Left forelimb (tissue), 1 donor: ENCODE measurements at regions not wholly inside any gene's neighbourhood (a gene's known extent, or its start where the extent isn't known, plus 50 kb on each side); places are given as distances from the start of the nearest gene placed in this dataset.
"Not testable (repeated sequence)": the region's sequence is repeated elsewhere in the genome, so short reads cannot be mapped to it uniquely, and the experiment has no call there.

ENCODE experiments used
- DNase-seq: peaks from one replicate; pipeline ENCODE4 v3.0.0-alpha.2; 2018; ENCODE audit warnings: low spot score

DNA sequence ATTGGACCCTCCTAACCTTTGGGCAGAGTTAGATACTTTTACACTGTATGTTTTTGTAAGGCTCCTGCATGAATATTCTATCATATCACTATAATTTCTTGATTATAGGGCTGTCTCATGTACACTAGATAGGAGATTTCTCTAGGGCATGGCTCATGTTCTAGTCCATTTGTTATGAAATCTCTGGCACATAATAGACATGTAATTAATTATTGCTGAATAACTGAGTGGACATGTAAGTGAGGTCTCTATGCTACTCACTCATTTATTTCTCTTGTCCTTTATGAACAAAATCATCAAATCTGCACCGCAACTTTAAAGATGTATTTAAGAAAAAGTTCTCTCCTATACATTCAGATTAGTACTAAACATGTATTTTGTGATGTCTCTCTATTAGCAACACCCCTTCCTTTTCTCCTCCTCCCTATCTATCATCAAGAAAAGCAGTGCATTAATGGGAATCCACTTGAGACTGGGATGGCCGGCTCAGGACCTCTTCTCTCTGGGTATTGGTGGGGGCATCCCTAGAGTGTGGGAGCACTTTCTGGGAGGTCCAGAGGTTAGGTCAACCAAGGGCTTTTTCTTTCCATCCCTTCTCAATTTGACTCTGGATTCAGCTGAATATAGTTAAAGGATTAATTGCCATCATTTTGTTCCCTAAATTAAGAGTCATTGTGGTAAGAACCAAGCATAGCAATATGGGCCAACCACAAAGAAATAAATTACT, 168.0 kb upstream of the HMGA2 start:
- no peak for DNase-seq

DNA sequence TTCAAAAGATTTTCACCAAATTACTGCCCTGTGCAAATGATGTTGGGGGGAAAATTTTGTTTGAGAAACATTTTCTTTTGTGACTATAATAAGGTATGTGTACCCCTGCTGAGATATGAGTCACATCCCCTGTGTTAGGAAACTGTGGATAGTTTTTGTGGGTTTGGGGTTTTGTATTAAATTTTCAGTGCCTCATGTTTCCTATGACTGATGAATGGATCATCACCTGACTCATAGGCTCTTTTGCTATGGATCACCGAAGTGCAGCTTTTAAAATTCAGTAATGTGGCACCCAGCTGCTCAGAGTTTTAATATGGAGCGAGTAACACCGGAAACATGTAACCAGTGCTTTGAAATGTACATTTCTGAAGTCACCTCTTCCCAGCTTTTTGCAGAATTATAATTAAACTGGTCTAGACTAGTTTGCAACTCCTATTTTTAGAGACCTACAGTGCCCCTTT, 167.4 kb upstream of the HMGA2 start:
- no peak for DNase-seq

DNA sequence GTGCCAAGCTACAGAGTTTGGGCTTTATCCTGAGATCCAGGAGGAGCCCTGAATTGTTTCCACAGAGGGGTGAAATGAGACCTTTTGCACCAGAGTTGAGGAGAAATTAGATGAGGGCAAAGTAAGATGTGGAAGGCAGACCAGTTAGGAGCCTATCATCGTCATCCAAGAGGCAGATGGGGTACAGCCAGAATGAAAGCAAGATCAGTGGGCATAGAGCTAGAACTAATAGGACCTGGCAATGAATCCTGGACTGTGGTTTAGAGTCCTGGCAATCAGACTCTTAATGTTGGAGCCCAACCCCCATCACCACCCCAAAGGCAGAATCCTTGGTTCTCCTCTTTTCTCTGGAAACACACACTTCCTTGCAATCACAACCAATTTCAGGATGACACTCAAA, 166.6 kb upstream of the HMGA2 start:
- DNase-seq, result no peak

DNA sequence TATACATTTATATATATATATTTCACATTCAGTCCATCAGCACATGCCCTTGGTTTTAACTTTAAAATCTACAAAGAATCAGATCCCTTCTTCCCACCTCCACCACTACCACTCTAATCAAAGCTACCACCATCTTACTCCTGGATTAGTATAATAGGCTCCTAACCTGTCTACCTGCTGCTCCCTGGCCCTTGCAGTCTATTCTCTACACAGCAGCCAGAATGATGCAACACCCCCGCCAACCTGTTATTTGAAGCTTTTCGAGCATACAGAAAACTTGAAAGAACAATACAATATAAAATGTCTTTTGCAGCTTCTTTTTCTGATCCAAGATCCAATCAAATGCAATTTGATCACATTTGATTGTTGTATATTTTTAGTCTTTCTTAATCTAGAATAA, 165.9 kb upstream of the HMGA2 start:
- no peak for DNase-seq

DNA sequence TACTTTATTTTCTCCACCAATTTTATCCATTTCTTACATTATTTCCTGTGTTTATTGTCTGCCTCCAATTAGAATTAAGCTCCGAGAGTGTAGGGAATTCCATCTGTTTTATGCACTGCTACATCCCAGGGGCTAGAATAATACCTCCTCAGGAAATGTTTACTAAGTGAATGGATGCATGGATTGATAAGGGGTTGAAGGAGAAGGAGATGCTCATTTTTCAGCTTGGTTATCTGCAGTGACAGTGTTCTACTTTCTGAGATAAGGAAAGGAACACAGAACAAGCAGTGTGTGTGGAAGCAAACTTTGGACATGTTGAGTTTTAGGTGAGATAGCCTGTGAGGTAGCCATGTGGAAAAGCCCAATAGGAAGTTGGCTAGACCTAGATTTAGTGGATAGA, 164.6 kb upstream of the HMGA2 start:
- no peak for DNase-seq

DNA sequence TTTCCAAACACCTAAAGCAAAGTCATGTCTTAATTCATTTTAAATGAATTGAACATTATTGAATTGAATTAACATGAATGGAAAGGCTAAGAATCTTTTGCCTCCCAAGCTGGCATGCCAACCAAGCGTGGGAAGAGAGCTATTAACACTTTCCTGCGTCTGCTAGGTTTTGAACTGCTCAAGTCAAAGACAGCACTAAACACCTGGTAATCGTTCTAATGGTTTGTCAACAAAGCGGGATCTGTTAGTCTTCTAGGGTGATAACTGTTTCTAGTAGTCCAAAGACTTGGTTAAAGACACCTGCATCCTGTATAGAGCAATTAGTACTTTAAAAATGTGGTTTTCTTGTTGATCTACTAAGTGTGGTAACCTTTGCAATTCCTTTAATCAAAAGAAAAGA, 164.2 kb upstream of the HMGA2 start:
- DNase-seq, result no peak

DNA sequence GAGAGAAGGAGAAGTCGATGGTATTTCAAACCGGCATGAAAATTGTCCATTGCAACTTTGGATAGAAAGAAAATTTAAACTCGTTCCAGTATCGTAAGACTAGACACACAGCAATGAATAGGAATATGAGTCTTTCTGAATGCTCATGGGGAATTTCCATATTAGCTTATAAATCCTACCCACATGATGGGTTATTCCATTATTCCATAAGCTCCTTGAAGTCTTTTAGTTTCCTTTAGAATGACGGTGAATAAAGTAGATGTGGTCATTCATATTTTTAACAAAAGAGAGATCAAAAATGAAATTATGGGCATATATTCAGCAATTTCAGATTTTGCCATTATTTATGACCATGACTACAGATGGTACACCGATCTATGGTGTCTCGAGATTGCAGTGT, 163.4 kb upstream of the HMGA2 start:
- no peak for DNase-seq

DNA sequence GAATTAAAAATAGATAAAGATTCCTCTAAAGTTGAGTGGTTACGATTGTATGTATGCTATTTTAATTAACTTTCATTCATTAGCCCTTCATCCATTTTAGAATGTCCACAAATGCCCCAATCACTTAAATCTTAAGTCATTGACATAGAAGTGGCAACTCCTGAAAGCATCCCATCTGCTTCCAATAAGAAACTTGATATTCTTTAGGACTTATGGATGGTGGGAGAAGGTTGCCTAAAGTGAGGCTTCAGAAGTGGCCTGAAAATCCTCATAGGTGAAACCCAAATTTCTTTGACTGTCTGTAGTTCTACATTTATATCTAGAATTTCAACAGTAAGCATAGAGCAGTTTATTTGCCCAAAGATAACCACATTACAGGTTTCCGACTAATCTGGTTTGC, 161.7 kb upstream of the HMGA2 start:
- no peak for DNase-seq

DNA sequence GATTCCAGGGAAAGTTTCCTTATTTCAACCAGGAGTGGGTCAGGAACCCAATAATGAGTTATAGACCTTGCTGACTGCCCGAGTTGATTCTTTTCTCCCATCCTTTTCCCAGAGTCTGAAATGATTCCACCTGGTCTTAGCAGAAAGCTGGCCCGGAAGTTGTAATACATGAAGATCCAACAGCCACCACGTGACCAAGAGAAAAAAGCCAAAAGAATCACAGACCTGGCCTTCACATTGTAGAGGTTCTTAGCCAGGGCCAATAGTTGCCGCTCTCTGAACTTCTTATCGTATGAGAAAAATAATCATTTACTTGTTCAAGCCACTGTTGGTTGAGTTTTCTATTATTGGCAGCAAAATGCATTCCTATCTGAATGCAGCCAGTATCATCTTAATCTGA, 161.2 kb upstream of the HMGA2 start:
- DNase-seq, result no peak

DNA sequence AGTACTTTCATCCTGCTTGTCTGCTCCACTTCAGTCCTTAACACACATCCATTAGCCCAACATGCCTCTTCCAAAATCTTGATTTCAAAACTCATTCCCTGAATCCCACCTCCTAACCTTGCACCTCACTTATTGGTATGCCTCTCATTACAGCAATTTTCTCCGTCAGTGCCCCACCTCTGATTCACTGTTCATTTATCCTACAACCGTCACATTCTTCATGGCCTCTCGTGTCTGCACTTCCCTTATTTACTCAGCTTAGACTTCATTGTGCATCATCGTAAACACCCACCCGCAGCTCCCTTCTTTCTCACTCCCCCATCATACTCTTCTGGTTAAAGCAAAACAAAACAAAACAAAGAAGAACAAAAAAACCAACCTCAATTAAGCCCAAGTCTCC, 160.6 kb upstream of the HMGA2 start:
- no peak for DNase-seq

DNA sequence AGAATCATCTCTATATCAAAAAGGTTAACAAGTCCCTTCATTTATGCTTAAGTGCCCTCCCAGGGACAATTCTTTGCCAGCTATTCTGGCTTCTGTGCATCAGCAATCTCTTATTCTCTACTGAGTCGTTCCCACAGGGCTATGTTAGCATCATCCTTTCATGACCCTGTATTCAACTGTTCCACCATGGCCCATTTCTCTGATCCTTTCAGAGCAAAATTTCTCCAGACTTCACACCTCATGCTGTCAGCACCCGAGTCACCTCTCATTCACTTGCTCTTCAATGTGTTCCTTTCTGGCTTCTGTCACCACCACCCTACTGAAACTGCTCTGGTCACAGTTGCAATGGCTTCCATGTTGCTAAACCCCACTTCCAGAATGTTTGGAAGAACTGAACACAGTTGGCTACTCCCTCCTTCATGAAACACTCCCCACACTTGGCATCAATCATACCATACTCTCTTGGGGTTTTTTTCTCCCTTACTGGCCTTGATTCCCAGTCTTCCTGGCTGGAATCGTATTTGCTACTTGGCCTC, 159.5 kb upstream of the HMGA2 start:
- no peak for DNase-seq

DNA sequence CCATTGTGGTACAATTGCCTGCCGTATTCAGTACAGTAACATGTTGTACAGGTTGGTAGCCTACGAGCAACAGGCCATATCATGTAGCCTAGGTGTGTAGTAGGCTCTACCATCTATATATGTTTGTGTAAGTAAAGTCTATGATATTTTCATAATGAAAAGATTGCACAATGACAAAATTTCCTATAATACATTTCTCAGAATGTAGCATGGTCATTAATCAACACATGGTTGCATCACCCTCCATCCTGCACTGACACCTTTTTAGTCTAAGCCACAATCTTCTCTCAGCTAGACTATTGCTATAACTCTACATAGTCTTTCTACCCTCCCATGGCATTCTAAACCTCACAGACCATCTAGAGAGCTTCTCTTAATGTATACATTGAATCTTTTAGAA, 158.5 kb upstream of the HMGA2 start:
- no peak for DNase-seq

DNA sequence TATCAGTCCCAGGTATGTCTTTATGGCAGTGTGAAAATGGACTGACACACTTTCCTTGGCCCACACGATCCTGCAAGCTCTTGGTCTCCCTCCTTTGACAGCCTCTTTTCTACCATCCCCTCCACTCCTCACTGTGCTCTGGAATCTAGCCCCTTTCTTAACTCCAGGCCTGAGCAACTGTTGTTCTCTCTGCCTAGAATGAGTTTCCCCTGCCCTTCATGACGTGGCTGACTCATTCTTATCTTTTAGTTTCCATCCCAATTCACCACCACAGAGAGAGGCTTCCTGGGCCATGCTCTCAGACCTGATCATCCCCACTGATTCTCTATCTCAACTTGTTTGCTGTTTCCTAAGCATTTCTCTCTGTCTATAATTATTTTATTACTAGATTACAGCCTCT, 157.4 kb upstream of the HMGA2 start:
- DNase-seq, result no peak

DNA sequence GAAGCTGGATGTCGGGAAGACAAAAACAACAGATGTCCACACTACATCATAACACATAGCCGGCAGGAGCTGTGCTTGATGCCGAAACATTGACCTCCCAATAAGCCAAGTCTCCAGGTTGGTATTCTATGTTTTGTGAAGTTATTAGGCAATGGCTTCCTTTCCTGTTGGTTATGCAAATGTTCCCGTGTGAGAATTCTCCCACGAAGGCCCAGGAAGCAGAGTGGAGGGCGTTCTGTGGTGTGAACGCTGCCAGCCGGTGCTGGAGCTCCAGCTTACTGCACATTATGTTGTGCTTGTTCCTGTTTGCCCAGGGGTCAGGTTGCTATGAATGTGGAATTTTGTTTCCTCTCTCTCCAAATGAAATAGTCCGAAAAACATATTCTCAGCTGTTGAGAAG, 156.4 kb upstream of the HMGA2 start:
- DNase-seq, result no peak

DNA sequence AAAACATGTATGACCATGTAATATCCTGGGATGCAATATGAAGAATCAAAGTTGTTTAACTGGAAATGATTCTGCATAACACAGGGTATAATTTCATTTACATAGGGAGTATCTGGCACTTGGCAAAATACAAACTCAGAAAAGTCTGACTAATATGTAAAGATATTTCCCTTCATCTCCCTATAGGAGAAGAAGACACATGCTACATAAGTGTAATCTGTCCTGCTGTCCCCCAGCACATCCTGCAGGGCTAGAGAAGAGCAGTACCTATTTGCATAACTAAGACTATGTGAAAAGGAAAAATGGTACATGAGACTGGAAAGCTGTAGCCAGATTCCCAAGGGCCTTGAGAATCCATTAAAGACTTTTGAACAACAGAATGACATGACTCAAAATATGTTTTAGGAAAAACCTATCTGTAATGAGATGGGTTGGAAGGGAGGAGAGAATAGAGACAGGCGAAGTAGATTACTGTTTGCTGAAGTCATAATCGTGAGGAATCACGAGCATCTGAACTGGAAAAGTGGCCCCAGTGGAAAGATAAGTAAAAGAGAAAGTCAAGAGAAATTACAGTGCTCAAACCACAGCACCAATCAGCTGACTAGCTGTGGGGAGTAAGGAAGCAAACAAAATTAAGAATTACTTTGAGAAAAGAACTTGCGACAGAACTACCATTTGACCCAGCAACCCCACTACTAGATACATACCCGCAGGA, 155.1 kb upstream of the HMGA2 start:
- no peak for DNase-seq

DNA sequence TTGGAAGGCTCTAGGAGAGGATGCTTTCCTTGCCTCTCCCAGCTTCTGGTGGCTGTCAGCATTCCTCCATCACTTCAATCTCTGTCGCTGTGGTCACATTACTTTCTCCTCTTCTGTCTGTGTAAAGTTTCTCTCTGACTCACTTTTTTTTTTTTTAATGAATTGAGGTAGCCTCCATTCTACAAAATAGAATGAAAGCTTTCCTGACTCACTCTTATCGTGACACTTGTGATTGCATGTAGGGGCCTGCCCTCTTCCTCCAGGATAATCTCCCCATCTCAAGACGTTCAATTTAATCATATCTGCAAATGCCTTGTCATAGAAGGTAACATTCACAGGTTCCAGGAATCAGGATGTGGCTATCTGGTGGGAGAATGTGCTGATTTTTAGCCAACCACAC, 153.5 kb upstream of the HMGA2 start:
- DNase-seq, result no peak

DNA sequence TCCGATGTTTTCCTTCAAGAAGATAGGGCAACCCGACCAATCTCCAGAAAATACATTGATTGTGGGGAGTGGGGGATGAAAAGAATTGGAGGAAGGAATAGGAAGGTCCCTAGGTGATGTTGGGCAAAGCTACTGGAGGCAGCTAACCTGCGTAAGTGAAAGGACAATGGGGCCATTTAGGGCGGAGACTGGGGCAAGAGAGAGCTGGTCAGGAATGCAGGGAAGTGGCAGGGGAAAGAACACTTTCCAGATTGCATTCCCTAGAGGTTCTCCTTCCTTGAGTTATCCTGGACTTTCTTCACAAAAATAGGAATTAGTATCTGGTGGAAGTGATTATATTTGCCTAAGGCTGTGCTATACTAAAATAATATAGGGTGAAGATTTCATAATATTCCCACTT, 151.8 kb upstream of the HMGA2 start:
- no peak for DNase-seq

DNA sequence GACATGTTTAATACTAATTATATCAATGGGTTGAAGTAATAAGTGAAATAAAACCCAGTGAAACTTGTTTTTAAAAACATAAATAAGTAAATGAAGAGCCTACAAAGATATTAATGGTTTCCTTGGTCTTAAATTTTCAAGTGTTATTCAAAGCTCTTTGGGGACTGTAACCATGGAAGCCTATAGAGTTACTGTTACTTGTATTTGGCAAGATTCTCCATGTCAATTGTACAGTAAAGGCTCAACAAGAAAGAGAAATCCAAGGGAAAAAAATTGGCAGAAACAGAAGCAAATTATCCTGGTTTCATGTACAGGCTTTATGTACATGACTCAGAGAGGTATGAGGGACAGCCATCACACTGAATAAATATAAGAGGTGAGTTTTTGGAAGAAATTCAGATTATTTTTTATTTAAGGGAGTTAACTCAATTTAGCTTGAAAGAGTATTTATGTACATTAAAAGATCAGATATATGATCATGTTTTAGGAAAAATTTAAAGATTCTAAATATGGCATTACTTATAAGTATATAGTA, 151.1 kb upstream of the HMGA2 start:
- no peak for DNase-seq

DNA sequence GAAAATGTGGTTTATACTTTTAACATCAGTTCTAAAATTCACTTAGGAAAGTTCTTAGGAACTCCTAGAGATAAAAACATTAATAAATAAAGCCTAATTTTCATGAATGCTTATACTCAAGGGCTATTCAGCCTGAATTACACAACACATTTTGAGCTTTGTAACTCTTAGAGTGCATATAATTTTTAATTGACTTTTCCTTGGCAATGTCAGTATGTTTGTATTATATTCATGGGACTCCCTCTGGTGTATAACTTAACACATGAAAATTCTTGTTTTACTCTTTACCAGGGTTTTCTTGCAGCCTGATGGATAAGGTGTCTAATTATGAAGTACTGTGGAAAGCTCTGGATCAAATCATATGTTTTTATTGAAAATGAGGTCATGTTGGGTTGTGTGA, 150.6 kb upstream of the HMGA2 start:
- no peak for DNase-seq

DNA sequence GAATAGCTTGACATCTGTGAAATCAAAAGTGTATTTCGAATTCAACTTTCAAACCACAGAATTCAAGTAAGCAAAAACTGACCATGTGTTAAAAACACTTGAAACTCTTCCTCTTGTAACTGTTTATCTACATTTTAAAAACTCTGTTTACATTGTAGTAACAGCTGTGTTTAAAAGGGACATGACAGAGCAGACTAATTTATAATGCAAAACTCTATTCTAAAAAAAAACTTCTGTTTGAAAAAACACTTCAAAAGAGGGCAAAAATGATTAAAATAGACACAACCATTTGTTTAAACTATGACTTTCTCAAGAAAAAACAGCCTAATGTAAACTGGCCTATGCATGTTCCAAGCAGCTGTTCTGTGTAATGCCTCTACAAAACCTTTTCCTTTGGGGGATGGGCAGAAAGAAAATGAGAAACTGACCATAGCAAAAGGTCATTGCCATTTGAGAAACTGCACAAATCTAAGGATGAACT, 149.1 kb upstream of the HMGA2 start:
- DNase-seq, result no peak

DNA sequence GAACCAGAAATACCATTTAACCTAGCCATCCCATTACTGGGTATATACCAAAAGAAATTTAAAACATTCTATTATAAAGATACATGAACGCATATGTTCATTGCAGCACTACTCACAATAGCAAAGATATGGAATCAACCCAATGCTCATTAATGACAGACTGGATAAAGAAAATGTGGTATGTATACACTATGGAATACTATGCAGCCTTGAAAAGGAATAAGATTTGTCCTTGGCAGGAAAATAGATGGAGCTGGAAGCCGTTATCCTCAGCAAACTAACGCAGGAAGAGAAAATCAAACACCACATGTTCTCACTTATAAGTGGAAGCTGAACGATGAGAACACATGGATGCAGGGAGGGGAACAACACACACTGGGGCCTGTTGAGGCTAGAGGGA, 146.1 kb upstream of the HMGA2 start:
- not testable (repeated sequence) for DNase-seq

DNA sequence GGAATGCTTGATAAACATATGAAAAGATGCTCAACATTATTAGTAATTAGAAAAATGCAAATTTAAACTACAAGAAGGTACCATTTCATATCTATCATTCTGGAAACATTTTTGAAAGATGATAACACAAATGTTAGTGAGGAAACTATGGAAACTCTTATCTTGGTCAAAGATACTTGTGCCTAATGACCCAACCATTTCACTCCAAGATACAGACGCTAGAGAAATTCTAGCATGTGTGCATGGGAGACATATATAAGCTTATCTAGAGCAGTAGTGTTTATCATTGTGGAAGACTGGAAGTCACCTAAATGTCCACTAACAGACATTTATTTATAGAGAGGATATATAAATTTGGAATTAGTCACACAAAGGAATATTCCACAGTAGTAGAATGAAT, 143.1 kb upstream of the HMGA2 start:
- no peak for DNase-seq

DNA sequence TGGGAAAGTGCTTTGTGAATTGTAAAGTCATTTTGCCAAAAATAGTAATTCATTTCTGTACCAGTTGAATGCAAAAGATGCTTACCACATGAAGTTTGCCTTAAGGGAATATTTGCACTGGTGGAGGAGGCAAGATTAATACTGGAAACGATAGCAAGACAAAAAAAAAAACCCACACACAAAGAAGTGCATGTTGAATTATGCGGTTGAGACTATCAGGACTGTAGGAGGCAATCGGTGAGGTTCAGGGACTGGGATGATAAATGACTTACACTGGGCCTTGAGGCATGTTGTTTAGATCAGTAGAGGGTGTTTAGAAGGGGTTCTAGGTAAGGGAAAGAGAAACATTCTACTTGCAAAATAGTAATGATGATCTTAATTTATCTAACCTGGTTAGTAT, 142.2 kb upstream of the HMGA2 start:
- DNase-seq, result no peak
